NCI-H1694 treated with DMSO at 0.1 percent for 48 hours (cell line): ENCODE measurements at regions not wholly inside any gene's neighbourhood (a gene's known extent, or its start where the extent isn't known, plus 50 kb on each side); places are given as distances from the start of the nearest gene placed in this dataset.
"Not testable (repeated sequence)": the region's sequence is repeated elsewhere in the genome, so short reads cannot be mapped to it uniquely, and the experiment has no call there.

Experiments
- DNase-seq: peaks from one replicate; lab custom pipeline; 2025; lab: John Stamatoyannopoulos, UW

GRCh38 chr5:174916924-174917323 lies 192.5 kb downstream of the MSX2 start:
- DNase-seq = not testable (repeated sequence)

GRCh38 chr5:174916227-174916626 lies 191.8 kb downstream of the MSX2 start:
- DNase-seq = no peak

GRCh38 chr5:174911118-174911517 lies 186.7 kb downstream of the MSX2 start:
- DNase-seq = no peak

GRCh38 chr5:174910245-174910737 lies 185.9 kb downstream of the MSX2 start:
- peak; percentile 20 for DNase-seq

- no peak for DNase-seq
Measured at GRCh38 chr5:174903172-174903732, 178.9 kb downstream of the MSX2 start.

GRCh38 chr5:174901336-174901735 lies 177.0 kb downstream of the MSX2 start:
- DNase-seq = no peak

- DNase-seq = no peak
Measured at GRCh38 chr5:174900240-174900865, 176.0 kb downstream of the MSX2 start.

- no peak for DNase-seq
Measured at GRCh38 chr5:174897281-174897950, 173.0 kb downstream of the MSX2 start.

GRCh38 chr5:174895360-174895759 lies 171.0 kb downstream of the MSX2 start:
- DNase-seq = no peak

- DNase-seq = no peak
Measured at GRCh38 chr5:174892742-174893141, 168.4 kb downstream of the MSX2 start.

- DNase-seq = not testable (repeated sequence)
Measured at GRCh38 chr5:174880412-174881200, 156.2 kb downstream of the MSX2 start.

GRCh38 chr5:174877987-174878386 lies 153.6 kb downstream of the MSX2 start:
- no peak for DNase-seq

GRCh38 chr5:174872271-174872670 lies 147.9 kb downstream of the MSX2 start:
- DNase-seq = no peak

- DNase-seq = no peak
Measured at GRCh38 chr5:174852143-174852542, 127.8 kb downstream of the MSX2 start.

- DNase-seq = no peak
Measured at GRCh38 chr5:174850565-174851169, 126.3 kb downstream of the MSX2 start.

- DNase-seq = no peak
Measured at GRCh38 chr5:174849426-174849825, 125.0 kb downstream of the MSX2 start.

- DNase-seq = no peak
Measured at GRCh38 chr5:174844971-174845370, 120.6 kb downstream of the MSX2 start.

- no peak for DNase-seq
Measured at GRCh38 chr5:174843263-174844250, 119.2 kb downstream of the MSX2 start.

GRCh38 chr5:174840435-174840834 lies 116.1 kb downstream of the MSX2 start:
- no peak for DNase-seq

- no peak for DNase-seq
Measured at GRCh38 chr5:174839196-174839595, 114.8 kb downstream of the MSX2 start.
